ENCODE measurements at regions not wholly inside any gene's neighbourhood (a gene's known extent, or its start where the extent isn't known, plus 50 kb on each side); places are given as distances from the start of the nearest gene placed in this dataset.

- TF ChIP-seq GATA2 (IDR thresholded peaks at IDR 0.05; ENCODE audit: low read depth, low read length) (no peak), GATA3 (IDR thresholded peaks at IDR 0.05; ENCODE audit: low read depth, low read length) (no peak)
Measured at GRCh38 chr16:66049865-66050264, 316.6 kb upstream of the CDH5 start.
